GM21529 (cell line): ENCODE measurements at regions not wholly inside any gene's neighbourhood (a gene's known extent, or its start where the extent isn't known, plus 50 kb on each side); places are given as distances from the start of the nearest gene placed in this dataset.

Experiments used
- ATAC-seq: cut with Tn5 transposase; IDR thresholded peaks from one replicate; pipeline ENCODE4 v1.9.1; 2021; ENCODE audit not compliant: unreplicated experiment

DNA sequence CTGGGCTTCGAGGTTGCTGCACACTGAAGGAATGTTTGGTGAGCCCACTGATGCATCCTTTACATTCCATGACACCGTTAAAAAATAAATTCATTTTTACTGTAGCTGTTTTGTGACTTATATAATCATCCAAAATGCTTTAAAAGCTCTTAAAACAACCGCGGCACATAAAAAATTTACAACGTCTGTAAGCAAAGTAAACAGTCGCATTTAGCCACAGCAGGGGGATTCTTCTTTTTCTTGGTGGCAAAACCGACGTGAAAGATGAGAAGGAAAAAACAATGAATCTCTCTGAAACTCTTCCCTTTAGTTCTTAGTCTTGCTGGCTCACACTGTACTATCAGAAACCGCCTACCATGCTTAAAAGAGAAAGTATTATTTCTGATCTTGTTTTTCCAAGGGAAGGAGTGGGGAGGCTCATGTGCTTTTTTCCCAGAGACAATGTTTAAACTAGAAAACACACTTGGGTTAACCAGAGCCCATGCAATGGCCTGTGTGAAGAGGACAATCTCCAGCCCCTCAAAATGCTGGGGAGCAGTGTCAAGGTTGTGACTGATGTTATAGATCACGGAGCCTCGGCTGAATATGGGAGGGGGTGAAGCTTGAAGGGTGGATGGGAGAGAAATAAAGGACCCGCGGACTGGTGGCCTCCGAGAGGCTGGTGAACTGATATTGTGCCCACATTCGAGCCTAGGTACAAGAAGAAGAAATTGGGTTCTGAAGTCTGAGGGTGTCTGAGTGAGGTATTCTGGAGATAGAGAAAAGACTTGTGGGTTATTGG lies 91.1 kb downstream of the IRF8 start:
- no peak for ATAC-seq

- peak; percentile 27 for ATAC-seq
Measured at GRCh38 chr16:85990861-85991301, 91.9 kb downstream of the IRF8 start.

- no peak for ATAC-seq
Measured at GRCh38 chr16:85991425-85991824, 92.5 kb downstream of the IRF8 start.

DNA sequence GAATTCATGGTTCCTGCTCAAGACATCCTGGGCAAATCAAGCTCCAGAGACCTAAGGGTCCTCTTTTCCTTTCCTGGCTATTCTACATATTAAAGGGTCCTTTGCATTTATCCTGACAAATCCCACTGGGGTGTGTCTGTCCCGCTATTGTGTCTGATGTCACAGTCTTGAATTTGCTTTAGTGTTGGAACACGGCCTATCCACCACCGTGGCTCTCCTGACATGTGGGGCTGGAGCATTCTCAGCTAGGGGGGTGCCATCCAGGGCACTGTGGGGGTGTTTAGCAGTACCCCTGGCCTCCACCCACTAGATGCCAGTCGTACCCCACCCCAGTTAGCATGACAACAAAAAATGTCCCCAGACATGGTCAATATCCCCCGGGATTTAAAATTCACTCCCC lies 92.9 kb downstream of the IRF8 start:
- ATAC-seq: no peak

DNA sequence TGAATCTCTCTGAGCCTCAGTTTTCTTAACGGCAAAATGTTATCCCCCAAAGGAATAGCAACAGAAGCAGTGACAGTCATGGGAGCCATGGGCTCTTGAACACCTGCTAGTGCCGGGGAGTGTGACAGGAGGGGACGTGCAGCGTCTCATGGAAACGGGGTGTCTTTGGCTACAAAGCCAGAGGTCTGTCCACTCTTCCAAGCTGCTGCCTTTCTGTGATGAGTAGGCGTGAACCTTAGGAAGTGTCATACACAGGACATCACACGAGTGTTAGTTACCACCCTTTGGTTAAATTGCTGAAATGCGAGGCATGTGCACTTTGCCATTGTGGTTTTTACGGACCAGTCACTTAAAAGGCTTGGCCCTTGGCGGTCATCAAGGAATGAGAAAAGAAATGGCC lies 93.4 kb downstream of the IRF8 start:
- ATAC-seq: no peak

GRCh38 chr16:85992779-85993178 lies 93.8 kb downstream of the IRF8 start:
- no peak for ATAC-seq

GRCh38 chr16:85994492-85995490 lies 95.8 kb downstream of the IRF8 start:
- no peak for ATAC-seq

GRCh38 chr16:85995541-85996423 lies 96.8 kb downstream of the IRF8 start:
- no peak for ATAC-seq

- no peak for ATAC-seq
Measured at GRCh38 chr16:85996843-85997242, 97.9 kb downstream of the IRF8 start.

- ATAC-seq: no peak
Measured at GRCh38 chr16:85998171-85998867, 99.4 kb downstream of the IRF8 start.

DNA sequence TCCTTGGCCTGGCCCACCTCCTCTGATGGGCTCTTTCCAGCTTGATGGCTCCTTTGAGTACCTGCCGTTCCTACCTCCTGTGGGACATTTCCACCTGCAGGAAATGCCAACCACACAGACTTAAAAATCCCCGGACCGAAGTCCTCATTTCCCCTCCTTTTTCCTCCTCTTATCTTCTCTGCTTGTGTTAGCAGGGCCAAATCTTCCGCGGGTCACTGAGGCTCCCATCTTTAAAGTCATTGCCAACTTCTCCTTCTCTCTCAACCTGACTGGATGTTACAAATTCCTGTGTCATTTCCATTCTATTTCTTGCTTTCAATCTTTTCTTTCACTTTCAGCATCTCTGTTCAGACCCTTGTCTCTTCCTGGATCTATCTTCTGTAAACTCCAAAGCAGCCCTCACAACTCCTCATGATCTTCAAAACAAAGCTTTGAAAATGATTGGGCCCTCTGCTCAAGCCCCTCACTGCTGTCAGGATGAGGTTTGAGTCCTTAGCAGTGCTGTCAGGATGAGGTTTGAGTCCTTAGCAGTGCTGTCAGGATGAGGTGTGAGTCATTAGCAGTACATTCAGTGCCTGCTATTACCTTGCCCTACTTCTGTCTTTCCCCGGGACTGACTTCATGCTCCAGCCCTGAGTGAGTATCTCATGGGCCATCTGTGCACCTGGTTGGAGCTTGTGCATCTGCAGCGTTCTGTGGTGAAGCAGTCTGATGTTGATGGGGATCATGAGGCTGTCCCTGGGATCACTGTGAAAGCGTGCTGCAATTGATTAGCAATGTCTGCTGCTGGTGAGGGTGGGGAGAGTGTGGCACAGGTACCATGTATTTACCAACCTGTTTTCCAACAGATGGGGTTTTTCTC lies 100.1 kb downstream of the IRF8 start:
- ATAC-seq: no peak

DNA sequence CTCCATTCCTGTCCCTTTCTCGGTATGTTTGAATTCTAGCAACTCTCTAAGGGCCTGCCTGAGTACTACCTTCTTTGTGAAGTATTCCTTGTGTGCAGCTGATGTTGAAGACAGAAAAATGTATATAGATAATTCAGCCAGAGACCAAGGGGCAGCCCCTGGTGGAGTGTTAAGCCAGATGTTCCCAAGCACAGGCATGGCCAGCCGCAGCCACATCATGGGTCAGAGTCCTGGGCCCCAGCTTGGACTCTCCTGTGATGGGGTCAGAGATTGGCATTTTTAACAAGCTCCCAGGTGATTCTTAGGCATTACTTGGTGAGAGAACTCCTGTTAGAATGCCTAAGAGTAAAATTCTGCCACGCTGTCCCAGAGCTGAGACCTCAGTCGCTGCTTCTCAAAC lies 100.8 kb downstream of the IRF8 start:
- ATAC-seq: no peak

DNA sequence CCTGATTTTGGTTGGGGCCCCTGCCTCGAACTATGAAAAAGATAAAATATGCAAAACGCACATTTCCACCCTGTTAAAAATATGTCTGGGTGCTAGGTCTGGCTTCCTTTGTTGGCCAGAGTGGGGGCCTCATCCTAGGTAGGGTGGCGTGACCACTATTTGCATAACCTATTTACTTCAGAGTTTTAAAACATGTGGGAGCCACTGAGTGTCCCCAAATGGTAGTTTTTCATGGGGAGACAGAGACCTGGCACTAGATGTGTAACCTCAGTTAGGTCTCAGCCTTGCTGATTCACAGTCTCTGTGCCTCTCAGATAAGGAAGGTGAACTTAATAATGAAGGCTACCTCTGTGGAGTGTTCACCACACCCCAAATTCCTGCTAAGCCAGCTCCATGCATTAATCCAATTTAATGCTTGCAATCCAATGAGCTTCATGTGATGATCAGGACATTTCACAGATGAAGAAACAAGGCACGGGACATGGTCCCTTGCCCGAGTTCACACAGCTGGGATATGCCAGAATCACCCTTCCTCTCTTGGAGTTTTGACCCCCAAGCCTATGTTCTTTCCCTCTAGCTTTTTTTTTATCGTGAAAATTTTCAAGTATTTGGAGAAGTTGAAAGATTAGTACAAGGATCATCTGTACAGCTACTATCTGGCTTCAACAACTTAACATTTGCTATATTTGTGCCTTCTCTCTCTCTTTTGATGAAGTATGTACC lies 103.4 kb downstream of the IRF8 start:
- ATAC-seq: peak; percentile 68

- no peak for ATAC-seq
Measured at GRCh38 chr16:86007524-86007923, 108.6 kb downstream of the IRF8 start.

GRCh38 chr16:86010680-86011141 lies 111.7 kb downstream of the IRF8 start:
- ATAC-seq: no peak

DNA sequence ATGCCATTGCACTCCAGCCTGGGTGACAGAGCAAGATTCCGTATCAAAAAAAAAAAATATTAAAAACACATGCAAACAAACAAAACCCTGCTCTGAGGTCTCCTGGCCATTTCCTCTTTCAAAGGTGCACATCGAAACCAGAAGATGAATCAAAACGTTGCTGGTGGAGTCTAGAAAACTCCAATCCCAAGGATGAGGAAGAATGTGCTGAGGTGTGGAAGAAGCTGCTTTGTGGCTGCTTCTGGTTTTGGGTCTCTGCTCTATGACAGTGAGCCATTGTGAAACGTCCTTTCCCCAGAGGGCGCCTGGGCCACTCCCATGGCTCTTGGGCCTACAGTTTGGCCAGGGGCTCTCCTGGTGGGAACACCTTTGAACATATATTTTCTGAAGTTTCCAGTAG lies 112.6 kb downstream of the IRF8 start:
- ATAC-seq: no peak

GRCh38 chr16:86012221-86012620 lies 113.3 kb downstream of the IRF8 start:
- ATAC-seq: no peak

- no peak for ATAC-seq
Measured at GRCh38 chr16:86013867-86014266, 114.9 kb downstream of the IRF8 start.

DNA sequence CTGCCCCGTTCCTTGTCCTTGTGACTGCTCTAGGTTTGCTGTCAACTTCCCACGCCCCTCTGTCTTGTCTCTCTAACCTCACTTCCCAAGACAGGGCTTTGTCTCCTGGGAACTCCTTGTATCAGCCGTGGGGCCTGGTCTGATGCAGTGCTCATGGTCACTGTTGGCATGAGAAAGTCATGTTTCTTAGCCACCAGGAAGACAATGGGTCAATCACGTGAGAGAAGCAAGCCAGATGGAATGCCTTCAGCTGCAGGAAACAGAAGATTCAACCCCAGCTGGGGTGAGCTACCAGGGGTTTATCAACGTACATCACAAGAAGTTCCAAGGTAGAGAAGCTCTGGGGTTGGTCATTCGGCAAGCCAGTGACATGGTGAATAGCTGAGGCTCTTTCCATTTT lies 116.6 kb downstream of the IRF8 start:
- ATAC-seq: no peak
